ENCODE measurements at regions not wholly inside any gene's neighbourhood (a gene's known extent, or its start where the extent isn't known, plus 50 kb on each side); places are given as distances from the start of the nearest gene placed in this dataset.

DNA sequence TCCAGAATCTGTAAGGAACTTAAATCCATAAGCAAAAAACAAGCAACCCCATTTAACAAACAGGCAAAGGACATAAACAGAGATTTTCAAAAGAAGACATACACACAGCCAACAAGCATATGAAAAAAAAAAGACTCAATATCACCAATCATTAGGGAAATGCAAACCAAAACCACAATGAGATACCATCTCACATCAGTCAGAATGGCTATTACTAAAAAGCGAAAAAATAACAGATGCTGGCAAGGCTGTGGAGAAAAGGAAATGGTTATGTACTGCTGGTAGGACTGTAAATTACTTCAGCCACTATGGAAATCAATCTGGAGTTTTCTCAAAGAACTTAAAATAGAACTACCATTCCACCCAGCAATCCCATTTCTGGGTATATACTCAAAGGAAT, 156.8 kb upstream of the RADX start:
- intact Hi-C loops (cut with DNase I; ENCODE audit: low total_unique reads) = no loop called here
- H3K4me3 ChIP-seq = no peak overlapping the region
- no peaks in the 10 kb centered on the region for H3K36me3 ChIP-seq (ENCODE audit: low read depth, missing control alignments)
- 81 to 92% methylated on average over 1 of the region's 1 CpG for WGBS, 2 donors
- no peaks in the 10 kb centered on the region for H3K4me1 ChIP-seq
- no peak for TF ChIP-seq POLR2A (IDR thresholded peaks at IDR 0.05)
- TF ChIP-seq, protein P1, sequence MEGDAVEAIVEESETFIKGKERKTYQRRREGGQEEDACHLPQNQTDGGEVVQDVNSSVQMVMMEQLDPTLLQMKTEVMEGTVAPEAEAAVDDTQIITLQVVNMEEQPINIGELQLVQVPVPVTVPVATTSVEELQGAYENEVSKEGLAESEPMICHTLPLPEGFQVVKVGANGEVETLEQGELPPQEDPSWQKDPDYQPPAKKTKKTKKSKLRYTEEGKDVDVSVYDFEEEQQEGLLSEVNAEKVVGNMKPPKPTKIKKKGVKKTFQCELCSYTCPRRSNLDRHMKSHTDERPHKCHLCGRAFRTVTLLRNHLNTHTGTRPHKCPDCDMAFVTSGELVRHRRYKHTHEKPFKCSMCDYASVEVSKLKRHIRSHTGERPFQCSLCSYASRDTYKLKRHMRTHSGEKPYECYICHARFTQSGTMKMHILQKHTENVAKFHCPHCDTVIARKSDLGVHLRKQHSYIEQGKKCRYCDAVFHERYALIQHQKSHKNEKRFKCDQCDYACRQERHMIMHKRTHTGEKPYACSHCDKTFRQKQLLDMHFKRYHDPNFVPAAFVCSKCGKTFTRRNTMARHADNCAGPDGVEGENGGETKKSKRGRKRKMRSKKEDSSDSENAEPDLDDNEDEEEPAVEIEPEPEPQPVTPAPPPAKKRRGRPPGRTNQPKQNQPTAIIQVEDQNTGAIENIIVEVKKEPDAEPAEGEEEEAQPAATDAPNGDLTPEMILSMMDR (IDR thresholded peaks at IDR 0.05) = no peak
- H3K27me3 ChIP-seq = no peaks in the 10 kb centered on the region
- H3K9me3 ChIP-seq = no peaks in the 10 kb centered on the region
- no peak for DNase-seq
- H3K27ac ChIP-seq = no peak overlapping the region

DNA sequence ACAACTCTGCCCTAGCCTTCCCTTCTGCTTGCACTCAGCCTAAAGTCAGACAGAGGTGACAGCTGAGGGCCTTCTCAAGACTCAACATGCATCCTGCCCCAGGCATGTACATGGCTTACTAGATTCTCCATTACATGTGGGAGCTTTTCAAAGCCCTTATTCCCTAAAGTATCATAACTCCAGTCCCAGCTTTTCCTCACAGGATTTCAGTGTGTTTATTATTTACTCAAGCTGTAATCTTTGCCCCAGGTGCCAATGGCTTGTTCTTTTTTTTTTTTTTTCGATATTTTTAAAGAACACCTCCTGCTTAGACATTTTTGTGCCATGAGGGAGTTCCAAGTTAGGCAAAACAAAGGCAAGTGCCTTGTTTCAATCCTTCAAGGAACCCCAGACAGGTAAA, 154.0 kb upstream of the RADX start:
- Histone ChIP-seq H3K9me3 (no peaks in the 10 kb centered on the region), H3K27me3 (no peaks in the 10 kb centered on the region), H3K36me3 (ENCODE audit: low read depth, missing control alignments) (no peaks in the 10 kb centered on the region), H3K4me3 (no peak overlapping the region), H3K4me1 (no peaks in the 10 kb centered on the region), H3K27ac (no peak overlapping the region)
- 43 to 94% methylated on average over 1 of the region's 1 CpG for WGBS, 2 donors
- intact Hi-C loops (cut with DNase I; ENCODE audit: low total_unique reads) = no loop called here
- TF ChIP-seq, protein P1 (IDR thresholded peaks at IDR 0.05) = no peak
- no peak for TF ChIP-seq POLR2A (IDR thresholded peaks at IDR 0.05)
- DNase-seq = no peak

GRCh38 chrX:106467422-106467821, 144.4 kb upstream of the RADX start:
- intact Hi-C loops (cut with DNase I; ENCODE audit: low total_unique reads) = no loop called here
- H3K4me1 ChIP-seq = no peaks in the 10 kb centered on the region
- H3K36me3 ChIP-seq (ENCODE audit: low read depth, missing control alignments) = no peaks in the 10 kb centered on the region
- no peak overlapping the region for H3K27ac ChIP-seq
- no peaks in the 10 kb centered on the region for H3K27me3 ChIP-seq
- TF ChIP-seq, protein P1 (IDR thresholded peaks at IDR 0.05) = no peak
- no peak for TF ChIP-seq POLR2A (IDR thresholded peaks at IDR 0.05)
- no peaks in the 10 kb centered on the region for H3K9me3 ChIP-seq
- DNase-seq = peak; percentile 15
- 42% methylated on average over 15 of the region's 15 CpGs; no CpG with 5 or more reads in 1 of the 2 donors for WGBS, 2 donors
- no peak overlapping the region for H3K4me3 ChIP-seq

DNA sequence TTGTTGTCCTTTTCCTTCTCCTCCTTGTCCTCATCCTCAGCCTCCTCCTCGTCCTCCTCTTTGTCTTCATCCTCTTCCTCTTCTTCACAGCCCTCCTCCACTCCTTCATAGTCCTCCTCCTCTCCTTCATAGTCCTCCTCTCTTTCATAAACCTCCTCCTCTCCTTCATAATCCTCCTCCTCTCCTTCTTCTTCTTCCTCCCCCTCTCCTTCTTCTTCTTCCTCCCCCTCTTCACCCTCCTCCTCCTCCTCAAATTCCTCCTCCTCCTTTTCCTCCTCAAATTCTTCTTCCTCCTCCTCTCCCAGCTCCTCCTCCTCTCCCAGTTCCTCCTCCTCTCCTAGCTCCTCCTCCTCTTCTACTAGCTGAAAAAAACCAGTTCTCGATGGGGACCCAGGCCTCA, 143.8 kb upstream of the RADX start:
- Histone ChIP-seq H3K4me3 (no peak overlapping the region), H3K36me3 (ENCODE audit: low read depth, missing control alignments) (no peaks in the 10 kb centered on the region), H3K9me3 (no peaks in the 10 kb centered on the region), H3K27ac (no peak overlapping the region), H3K4me1 (no peaks in the 10 kb centered on the region), H3K27me3 (no peaks in the 10 kb centered on the region)
- no peak for DNase-seq
- TF ChIP-seq, protein P1 (IDR thresholded peaks at IDR 0.05) = no peak
- TF ChIP-seq POLR2A (IDR thresholded peaks at IDR 0.05) = no peak
- 54 to 80% methylated on average over 2 of the region's 2 CpGs for WGBS, 2 donors
- intact Hi-C loops (cut with DNase I; ENCODE audit: low total_unique reads) = no loop called here

GRCh38 chrX:106468433-106468832, 143.3 kb upstream of the RADX start:
- no peaks in the 10 kb centered on the region for H3K27me3 ChIP-seq
- 60 to 76% methylated on average over 1 to 11 of the region's 11 CpGs for WGBS, 2 donors
- H3K9me3 ChIP-seq = no peaks in the 10 kb centered on the region
- intact Hi-C loops (cut with DNase I; ENCODE audit: low total_unique reads) = no loop called here
- TF ChIP-seq POLR2A (IDR thresholded peaks at IDR 0.05) = no peak
- TF ChIP-seq, protein P1 (IDR thresholded peaks at IDR 0.05) = no peak
- no peak overlapping the region for H3K27ac ChIP-seq
- no peak overlapping the region for H3K4me3 ChIP-seq
- DNase-seq = no peak
- H3K4me1 ChIP-seq = no peaks in the 10 kb centered on the region
- no peaks in the 10 kb centered on the region for H3K36me3 ChIP-seq (ENCODE audit: low read depth, missing control alignments)

Measured in testis (tissue), 2 donors.